ENCODE measurements at regions not wholly inside any gene's neighbourhood (a gene's known extent, or its start where the extent isn't known, plus 50 kb on each side); places are given as distances from the start of the nearest gene placed in this dataset.
"Not testable (repeated sequence)": the region's sequence is repeated elsewhere in the genome, so short reads cannot be mapped to it uniquely, and the experiment has no call there.

- DNase-seq: no peak
Measured at GRCh38 chr15:31606931-31607497, 280.4 kb downstream of the KLF13 start.

GRCh38 chr15:31607656-31608055, 281.0 kb downstream of the KLF13 start:
- DNase-seq: no peak

GRCh38 chr15:31609258-31609681, 282.6 kb downstream of the KLF13 start:
- DNase-seq: no peak

- no peak for DNase-seq
Measured at GRCh38 chr15:31609906-31610305, 283.3 kb downstream of the KLF13 start.

GRCh38 chr15:31615643-31616415, 289.2 kb downstream of the KLF13 start:
- DNase-seq: no peak

- not testable (repeated sequence) for DNase-seq
Measured at GRCh38 chr15:31623297-31623696, 296.7 kb downstream of the KLF13 start.

GRCh38 chr15:31624115-31624514, 297.5 kb downstream of the KLF13 start:
- DNase-seq: not testable (repeated sequence)

GRCh38 chr15:31635715-31636114, 309.1 kb downstream of the KLF13 start:
- DNase-seq: not testable (repeated sequence)

- not testable (repeated sequence) for DNase-seq
Measured at GRCh38 chr15:31636911-31637310, 310.3 kb downstream of the KLF13 start.

- not testable (repeated sequence) for DNase-seq
Measured at GRCh38 chr15:31643955-31644354, 317.3 kb downstream of the KLF13 start.

- not testable (repeated sequence) for DNase-seq
Measured at GRCh38 chr15:31644761-31645160, 318.1 kb downstream of the KLF13 start.

GRCh38 chr15:31647337-31647826, 320.7 kb downstream of the KLF13 start:
- not testable (repeated sequence) for DNase-seq

GRCh38 chr15:31649634-31650033, 323.0 kb downstream of the KLF13 start:
- not testable (repeated sequence) for DNase-seq

GRCh38 chr15:31650055-31650701, 323.5 kb downstream of the KLF13 start:
- peak; percentile 23 for DNase-seq

- DNase-seq: not testable (repeated sequence)
Measured at GRCh38 chr15:31656915-31657314, 330.3 kb downstream of the KLF13 start.

- DNase-seq: no peak
Measured at GRCh38 chr15:31660816-31661215, 334.2 kb downstream of the KLF13 start.

GRCh38 chr15:31665732-31666131, 339.1 kb downstream of the KLF13 start:
- not testable (repeated sequence) for DNase-seq

GRCh38 chr15:31669158-31669908, 342.7 kb downstream of the KLF13 start:
- not testable (repeated sequence) for DNase-seq

- DNase-seq: not testable (repeated sequence)
Measured at GRCh38 chr15:31673263-31673662, 346.6 kb downstream of the KLF13 start.

- not testable (repeated sequence) for DNase-seq
Measured at GRCh38 chr15:31681529-31682259, 348.6 kb upstream of the CHRNA7 start.

GRCh38 chr15:31687088-31687487, 343.2 kb upstream of the CHRNA7 start:
- DNase-seq: not testable (repeated sequence)

GRCh38 chr15:31696509-31696908, 333.8 kb upstream of the CHRNA7 start:
- DNase-seq: not testable (repeated sequence)
